Smooth muscle cell (in vitro differentiated cells): ENCODE measurements at regions not wholly inside any gene's neighbourhood (a gene's known extent, or its start where the extent isn't known, plus 50 kb on each side); places are given as distances from the start of the nearest gene placed in this dataset.

Source experiments
- DNase-seq: peaks from one replicate; lab custom pipeline; 2025; ENCODE audit not compliant: unreplicated experiment; lab: John Stamatoyannopoulos, UW
- H2AFZ ChIP-seq: fragments of 200-600 bp; sonication (generic); 2 replicates; pipeline ENCODE4 v1.6.0; 2016; ENCODE audit warnings: antibody characterized with exemption, low read depth, mild to moderate bottlenecking
- H3F3A ChIP-seq: fragments of 200-600 bp; sonication (generic); 2 replicates; pipeline ENCODE4 v1.6.0; 2017; ENCODE audit warnings: antibody characterized with exemption, low read depth
- H3K27ac ChIP-seq: fragments of 200-600 bp; sonication (generic); 2 replicates; pipeline ENCODE4 v1.5.1; 2016; ENCODE audit warnings: low read depth, mild to moderate bottlenecking
- H3K27me3 ChIP-seq: fragments of 200-600 bp; sonication (generic); 2 replicates; pipeline ENCODE4 v1.6.1; 2016; ENCODE audit warnings: low read depth, mild to moderate bottlenecking
- H3K36me3 ChIP-seq: fragments of 200-600 bp; sonication (generic); 2 replicates; pipeline ENCODE4 v1.5.1; 2016; ENCODE audit warnings: low read depth
- H3K4me1 ChIP-seq: fragments of 200-600 bp; sonication (generic); 2 replicates; pipeline ENCODE4 v1.5.1; 2016; ENCODE audit warnings: low read depth
- H3K4me2 ChIP-seq: fragments of 200-600 bp; sonication (generic); 2 replicates; pipeline ENCODE4 v1.6.0; 2016; ENCODE audit warnings: mild to moderate bottlenecking
- H3K4me3 ChIP-seq: fragments of 200-600 bp; sonication (generic); 2 replicates; pipeline ENCODE4 v1.5.1; 2016; ENCODE audit warnings: mild to moderate bottlenecking
- H3K79me2 ChIP-seq: fragments of 200-600 bp; sonication (generic); 2 replicates; pipeline ENCODE4 v1.6.0; 2016; ENCODE audit warnings: low read depth, mild to moderate bottlenecking
- H3K9ac ChIP-seq: fragments of 200-600 bp; sonication (generic); 2 replicates; pipeline ENCODE4 v1.6.0; 2016; ENCODE audit warnings: low read depth
- H3K9me3 ChIP-seq: fragments of 200-600 bp; sonication (generic); replicated peaks from 2 replicates; pipeline ENCODE4 v1.5.1; 2016; ENCODE audit warnings: low read depth
- H4K20me1 ChIP-seq: fragments of 200-600 bp; sonication (generic); 2 replicates; pipeline ENCODE4 v1.6.0; 2016; ENCODE audit warnings: low read depth
- WGBS: methylation state at CpG from one replicate; pipeline ENCODE4 v1.1.7; 2016; ENCODE audit warnings: low lambda C conversion rate; 5-methylcytosine and 5-hydroxymethylcytosine counted together
- TF ChIP-seq, protein P1 (sequence below): fragments of 200-600 bp; sonication (generic); IDR thresholded peaks from 2 replicates; pipeline ENCODE4 v1.5.1; 2017; ENCODE audit warnings: borderline replicate concordance, mild to moderate bottlenecking, antibody characterized with exemption; ENCODE audit not compliant: insufficient read depth, poor library complexity, severe bottlenecking

DNA sequence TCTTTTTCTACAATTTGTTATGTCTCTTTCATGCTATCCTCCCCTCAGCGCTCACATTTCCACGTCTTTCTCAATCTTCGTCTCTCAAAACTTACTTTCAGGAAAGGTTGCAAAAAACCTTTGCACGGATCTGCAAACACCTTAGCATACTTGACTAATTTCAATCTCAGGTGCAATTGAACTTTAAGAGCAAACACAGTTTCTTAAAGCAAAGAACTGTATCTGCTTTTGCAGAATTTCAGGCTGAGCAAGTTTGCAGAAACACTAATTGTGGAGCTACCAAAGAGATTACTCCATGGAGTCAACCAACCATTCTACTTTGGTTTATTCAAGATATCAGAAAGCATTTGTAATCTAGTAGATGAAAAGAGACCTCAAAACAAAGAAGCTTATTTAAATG, 668.2 kb upstream of the MARCKS start:
- H3K4me3 ChIP-seq, result no peak overlapping the region
- no peaks in the 10 kb centered on the region for H4K20me1 ChIP-seq
- no peak overlapping the region for H3K9ac ChIP-seq
- no peak overlapping the region for H3K27ac ChIP-seq
- H3K79me2 ChIP-seq, result no peaks in the 10 kb centered on the region
- H3F3A ChIP-seq, result peaks cover under 1% of the 10 kb centered on the region
- no peak for DNase-seq
- no peaks in the 10 kb centered on the region for H3K27me3 ChIP-seq
- no peaks in the 10 kb centered on the region for H3K9me3 ChIP-seq
- WGBS, result 92% methylated on average over 4 of the region's 4 CpGs
- no peaks in the 10 kb centered on the region for H3K4me1 ChIP-seq
- TF ChIP-seq, protein P1, sequence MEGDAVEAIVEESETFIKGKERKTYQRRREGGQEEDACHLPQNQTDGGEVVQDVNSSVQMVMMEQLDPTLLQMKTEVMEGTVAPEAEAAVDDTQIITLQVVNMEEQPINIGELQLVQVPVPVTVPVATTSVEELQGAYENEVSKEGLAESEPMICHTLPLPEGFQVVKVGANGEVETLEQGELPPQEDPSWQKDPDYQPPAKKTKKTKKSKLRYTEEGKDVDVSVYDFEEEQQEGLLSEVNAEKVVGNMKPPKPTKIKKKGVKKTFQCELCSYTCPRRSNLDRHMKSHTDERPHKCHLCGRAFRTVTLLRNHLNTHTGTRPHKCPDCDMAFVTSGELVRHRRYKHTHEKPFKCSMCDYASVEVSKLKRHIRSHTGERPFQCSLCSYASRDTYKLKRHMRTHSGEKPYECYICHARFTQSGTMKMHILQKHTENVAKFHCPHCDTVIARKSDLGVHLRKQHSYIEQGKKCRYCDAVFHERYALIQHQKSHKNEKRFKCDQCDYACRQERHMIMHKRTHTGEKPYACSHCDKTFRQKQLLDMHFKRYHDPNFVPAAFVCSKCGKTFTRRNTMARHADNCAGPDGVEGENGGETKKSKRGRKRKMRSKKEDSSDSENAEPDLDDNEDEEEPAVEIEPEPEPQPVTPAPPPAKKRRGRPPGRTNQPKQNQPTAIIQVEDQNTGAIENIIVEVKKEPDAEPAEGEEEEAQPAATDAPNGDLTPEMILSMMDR, result no peak
- no peaks in the 10 kb centered on the region for H3K36me3 ChIP-seq
- no peak overlapping the region for H2AFZ ChIP-seq
- no peak overlapping the region for H3K4me2 ChIP-seq

DNA sequence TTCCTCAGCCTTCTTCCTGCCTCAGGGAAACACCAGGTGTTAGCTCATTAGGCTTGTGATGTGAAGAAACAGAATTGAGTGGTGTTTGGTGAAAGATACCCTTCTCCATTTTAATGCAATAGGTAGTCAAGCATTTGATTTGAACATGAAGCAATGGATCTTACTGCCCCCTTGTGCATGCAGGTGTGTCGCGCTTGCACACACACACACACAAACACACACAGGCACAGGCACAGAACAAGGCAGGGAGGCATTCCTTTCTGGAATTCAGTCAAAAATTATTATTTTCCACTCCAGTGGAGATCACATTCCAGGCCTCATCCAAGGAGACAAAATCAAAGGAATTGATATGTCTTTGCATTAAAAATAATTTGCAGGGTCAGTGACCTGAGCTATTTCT, 667.0 kb upstream of the MARCKS start:
- H4K20me1 ChIP-seq, result no peaks in the 10 kb centered on the region
- no peaks in the 10 kb centered on the region for H3K79me2 ChIP-seq
- no peak overlapping the region for H3K27ac ChIP-seq
- H3K36me3 ChIP-seq, result no peaks in the 10 kb centered on the region
- DNase-seq, result no peak
- TF ChIP-seq, protein P1, result no peak
- H3K9me3 ChIP-seq, result no peaks in the 10 kb centered on the region
- no peaks in the 10 kb centered on the region for H3F3A ChIP-seq
- no peaks in the 10 kb centered on the region for H3K4me1 ChIP-seq
- no peak overlapping the region for H3K4me3 ChIP-seq
- no peaks in the 10 kb centered on the region for H3K27me3 ChIP-seq
- no peak overlapping the region for H3K4me2 ChIP-seq
- H3K9ac ChIP-seq, result no peak overlapping the region
- 93% methylated on average over 2 of the region's 2 CpGs for WGBS
- H2AFZ ChIP-seq, result no peak overlapping the region

DNA sequence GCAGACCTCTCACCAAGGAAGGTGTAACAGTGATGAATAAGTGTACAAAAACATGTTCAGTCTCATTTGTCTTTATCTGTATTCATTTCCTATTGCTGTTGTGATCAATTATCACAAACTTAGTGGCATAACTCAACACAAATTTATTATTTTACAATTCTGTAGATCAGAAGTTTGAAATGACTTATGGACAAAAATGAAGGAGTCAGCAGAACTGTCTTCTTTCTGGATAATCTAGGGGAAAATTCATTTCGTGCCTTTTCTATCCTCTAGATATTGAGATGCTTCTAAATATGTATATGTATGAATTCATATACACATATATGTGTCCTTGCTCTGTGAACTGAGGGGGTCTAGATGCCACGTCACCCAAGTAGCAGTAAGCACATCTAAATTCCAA, 663.1 kb upstream of the MARCKS start:
- TF ChIP-seq, protein P1, result no peak
- Histone ChIP-seq H3K27me3 (no peaks in the 10 kb centered on the region), H3K36me3 (no peaks in the 10 kb centered on the region), H3K79me2 (no peaks in the 10 kb centered on the region), H3K4me2 (no peak overlapping the region), H3K4me3 (no peak overlapping the region), H3K27ac (no peak overlapping the region), H2AFZ (no peak overlapping the region), H4K20me1 (no peaks in the 10 kb centered on the region), H3F3A (no peaks in the 10 kb centered on the region), H3K4me1 (no peaks in the 10 kb centered on the region), H3K9me3 (no peaks in the 10 kb centered on the region), H3K9ac (no peak overlapping the region)
- no peak for DNase-seq
- WGBS, result 92% methylated on average over 2 of the region's 2 CpGs

DNA sequence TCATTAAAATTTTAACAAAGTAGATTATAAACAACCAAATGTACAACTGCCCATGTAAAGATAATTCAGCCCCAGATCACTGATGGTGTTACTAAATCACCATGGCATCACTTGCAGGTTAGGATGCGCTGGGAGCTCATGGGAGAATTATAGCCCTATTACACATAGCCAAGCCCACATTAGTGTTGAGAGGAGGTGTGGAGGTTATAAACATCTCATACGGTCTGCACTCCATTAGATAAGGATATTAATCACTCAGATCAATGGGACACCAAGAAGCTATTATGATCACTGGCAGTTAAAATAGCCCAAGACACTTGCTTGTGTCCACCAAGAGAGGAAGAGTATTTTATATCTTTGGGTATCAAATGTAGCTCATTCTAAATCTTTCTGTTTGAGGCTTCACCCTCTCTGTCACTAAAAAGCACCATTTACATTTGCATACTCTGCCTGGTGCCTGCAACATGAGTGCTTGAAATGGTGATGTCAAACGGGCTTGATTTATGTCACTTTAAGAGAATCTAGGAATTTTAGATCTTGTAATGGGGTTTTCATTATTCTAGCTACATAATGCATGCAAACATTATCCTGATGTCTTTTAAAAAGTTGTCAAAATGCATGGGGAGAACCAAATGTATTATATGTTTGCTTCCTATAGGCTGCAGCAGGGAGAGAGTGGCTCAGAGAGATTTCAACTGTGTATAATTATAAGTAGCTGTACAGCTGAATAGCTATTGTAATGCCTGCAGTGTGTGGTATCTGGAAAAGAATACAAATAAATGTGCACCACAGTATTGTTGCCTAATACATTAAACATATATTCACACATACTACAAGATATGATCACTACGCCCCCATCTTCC, 654.1 kb upstream of the MARCKS start:
- Histone ChIP-seq H3K4me3 (no peak overlapping the region), H3K79me2 (no peaks in the 10 kb centered on the region), H3K4me1 (no peaks in the 10 kb centered on the region), H3K27ac (no peak overlapping the region), H3K9ac (no peak overlapping the region), H3K9me3 (no peaks in the 10 kb centered on the region), H3F3A (no peaks in the 10 kb centered on the region), H3K4me2 (no peak overlapping the region), H3K27me3 (no peaks in the 10 kb centered on the region), H3K36me3 (no peaks in the 10 kb centered on the region), H2AFZ (no peak overlapping the region), H4K20me1 (no peaks in the 10 kb centered on the region)
- no peak for DNase-seq
- TF ChIP-seq, protein P1, result no peak
- 89% methylated on average over 4 of the region's 4 CpGs for WGBS
